HG03060 (cell line): ENCODE measurements at regions not wholly inside any gene's neighbourhood (a gene's known extent, or its start where the extent isn't known, plus 50 kb on each side); places are given as distances from the start of the nearest gene placed in this dataset.
A peak's percentile ranks its signal among the peaks of the same experiment; 100 is the strongest.

Experiments
- ATAC-seq: cut with Tn5 transposase; IDR thresholded peaks from one replicate; pipeline ENCODE4 v1.9.1; 2021; ENCODE audit warnings: low read depth, moderate number of reproducible peaks; ENCODE audit not compliant: unreplicated experiment

DNA sequence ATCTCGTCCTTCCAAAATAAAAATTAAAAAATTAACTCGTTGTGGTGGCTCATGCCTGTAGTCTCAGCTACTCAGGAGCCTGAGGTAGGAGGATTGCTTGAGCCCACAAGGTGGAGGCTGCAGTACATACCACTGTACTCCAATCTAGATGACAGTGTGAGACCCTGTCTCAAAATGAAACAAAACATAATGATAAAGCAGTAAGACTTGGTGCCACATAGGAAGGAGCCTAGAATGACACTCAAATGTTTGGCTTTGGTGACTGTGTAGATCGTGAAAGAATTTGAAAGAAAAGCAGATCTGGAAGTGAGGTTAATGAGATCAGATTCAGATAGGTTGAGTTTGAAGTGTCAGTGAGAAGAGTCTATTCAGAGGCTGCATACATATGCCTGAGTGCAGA, 150.1 kb upstream of the ATP2B1 start:
- no peak for ATAC-seq

DNA sequence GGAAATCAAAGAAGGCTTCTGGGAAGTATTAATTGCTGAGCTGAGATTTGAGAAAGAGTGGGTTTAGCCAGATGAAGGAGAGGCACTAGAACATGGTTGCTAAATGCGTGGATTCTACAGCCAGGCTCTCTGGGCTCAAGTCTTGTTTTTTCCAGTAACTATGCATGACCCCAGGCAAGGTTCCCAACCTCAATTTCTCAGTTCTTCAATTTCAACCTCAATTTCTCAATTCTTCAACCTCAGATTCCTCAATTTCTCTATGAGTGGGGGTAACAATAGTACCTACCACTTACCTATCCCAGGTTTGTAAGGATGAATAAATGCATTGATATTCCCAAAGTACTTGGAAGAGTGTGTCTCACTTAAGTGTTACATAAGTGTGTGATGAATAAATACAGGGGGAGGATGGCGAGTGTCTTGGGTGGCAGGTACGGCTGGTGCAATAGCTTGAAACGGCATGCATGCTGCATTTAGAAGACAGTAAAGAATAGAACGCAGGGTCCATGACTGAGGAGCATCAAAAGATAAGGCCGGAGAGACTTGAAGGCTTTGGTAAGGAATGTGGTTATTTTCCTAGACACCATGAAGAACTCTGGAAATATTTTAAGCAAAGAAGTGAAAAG, 149.1 kb upstream of the ATP2B1 start:
- no peak for ATAC-seq

DNA sequence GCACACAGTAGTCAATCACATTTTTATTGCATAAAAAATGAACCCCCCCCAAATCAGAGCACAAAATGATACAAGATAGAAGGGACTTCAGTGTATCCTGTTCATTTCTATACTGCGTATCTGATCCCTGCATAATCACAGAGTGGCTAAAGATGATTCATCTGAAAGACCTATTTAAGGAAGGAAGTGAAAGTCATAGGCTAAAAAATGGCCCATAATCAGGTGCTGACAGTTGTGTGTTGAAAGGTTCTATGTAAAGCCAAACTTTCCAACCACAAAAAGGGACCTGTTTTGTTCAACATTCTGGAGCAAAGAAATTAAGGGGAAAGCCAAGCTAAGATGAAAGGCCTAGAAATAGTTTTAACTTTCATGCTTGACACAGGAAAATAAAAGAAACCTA, 147.8 kb upstream of the ATP2B1 start:
- ATAC-seq, result peak; percentile 85

DNA sequence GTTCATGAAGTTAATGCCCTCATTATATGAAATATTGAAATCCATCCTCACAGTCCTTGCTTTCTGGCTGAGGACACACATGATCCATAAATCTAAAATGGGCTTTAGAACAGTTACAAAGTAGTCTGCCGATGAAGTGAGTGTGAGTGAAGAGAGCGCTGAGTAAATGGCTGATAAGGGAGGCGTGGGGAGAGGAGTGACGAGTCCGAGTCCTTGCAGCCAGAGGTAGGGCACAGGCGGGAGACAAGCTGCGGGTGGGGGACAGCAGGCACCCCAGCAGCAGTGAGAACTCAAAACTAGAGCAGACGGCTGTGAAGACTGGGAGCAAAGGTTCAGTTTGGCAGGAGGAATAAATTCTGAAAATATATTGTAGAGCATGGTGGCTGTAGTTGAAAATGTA, 140.1 kb upstream of the ATP2B1 start:
- ATAC-seq, result no peak

DNA sequence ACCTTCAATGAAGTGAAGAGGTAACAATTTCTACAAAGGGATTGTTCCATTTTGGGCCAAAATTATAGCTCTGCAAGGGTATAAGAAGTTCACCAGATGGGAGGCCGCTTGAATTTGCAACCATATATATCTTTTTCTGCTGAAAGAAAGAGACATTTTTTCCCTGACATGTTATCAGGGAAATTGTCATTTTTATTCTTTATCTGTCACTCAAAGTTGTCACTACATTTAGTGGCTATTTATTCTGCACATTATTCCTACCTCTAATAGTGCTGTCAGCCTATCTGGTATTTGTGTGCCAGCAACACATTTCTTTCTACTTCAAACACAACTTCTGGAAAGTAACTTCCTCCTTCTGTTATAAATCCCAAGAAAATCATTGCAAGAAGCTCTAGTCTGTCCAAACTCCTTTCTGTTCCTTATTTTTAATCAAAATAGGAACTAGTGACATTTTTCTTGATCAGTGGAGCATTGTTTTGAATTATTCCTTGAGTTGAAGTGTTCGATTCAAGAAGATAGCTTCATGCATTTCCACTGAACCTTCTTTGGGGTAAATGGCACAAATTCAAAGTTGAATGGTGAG, 137.9 kb upstream of the ATP2B1 start:
- no peak for ATAC-seq

DNA sequence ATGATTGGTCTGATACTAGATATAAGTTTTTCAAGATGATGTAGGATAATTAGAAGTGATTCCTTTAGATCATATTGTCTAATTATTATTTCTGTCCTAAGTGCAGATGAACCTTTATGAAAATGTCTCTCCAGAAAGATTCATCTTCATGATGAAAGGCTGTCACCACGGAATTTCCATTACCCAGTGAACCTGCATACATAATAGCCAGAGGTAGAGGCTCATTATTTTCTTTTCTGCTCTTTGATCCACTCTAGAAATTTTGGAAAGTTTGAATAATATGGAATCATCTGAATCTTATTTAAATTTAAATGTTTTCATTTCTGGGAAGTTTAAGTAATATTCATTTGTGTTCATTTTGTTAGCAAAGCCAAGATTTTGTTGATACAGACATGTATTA, 137.1 kb upstream of the ATP2B1 start:
- no peak for ATAC-seq

DNA sequence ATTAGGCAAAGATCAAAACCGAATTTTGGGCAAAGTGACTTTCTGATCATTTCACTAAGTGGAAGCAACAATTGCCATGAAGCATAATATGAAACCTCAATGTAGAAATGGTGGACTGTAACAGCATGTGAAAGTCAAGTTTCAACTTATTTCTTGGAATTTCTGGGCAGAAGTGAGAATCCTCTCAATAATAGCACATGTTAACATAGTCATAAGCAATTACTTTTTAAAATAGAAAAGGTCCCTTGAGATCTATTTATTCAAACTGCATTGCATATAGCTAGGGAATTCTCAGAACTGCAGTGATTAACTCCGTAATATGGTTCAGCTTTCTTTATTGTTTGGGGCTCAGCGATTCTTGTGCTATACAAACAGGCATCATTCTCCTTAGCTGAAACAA, 136.7 kb upstream of the ATP2B1 start:
- no peak for ATAC-seq

DNA sequence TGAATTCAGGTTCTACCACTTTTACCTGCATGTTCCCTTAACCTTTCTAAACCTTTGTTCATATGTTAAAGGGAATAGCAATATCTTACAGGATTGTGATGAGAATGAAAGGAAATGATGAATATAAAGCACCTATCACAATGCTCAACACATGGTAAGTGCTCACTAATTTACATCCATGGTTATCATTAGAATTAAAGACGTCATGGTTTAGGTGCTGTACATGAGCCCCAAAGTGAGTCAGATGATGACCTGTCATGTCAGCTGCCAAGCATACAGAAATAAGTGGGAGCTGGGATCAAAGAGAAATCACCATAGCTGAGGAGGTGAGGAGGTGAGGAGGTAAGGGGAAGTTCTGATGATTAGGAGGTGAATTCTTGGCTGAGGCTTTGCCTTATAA, 135.9 kb upstream of the ATP2B1 start:
- ATAC-seq, result no peak

DNA sequence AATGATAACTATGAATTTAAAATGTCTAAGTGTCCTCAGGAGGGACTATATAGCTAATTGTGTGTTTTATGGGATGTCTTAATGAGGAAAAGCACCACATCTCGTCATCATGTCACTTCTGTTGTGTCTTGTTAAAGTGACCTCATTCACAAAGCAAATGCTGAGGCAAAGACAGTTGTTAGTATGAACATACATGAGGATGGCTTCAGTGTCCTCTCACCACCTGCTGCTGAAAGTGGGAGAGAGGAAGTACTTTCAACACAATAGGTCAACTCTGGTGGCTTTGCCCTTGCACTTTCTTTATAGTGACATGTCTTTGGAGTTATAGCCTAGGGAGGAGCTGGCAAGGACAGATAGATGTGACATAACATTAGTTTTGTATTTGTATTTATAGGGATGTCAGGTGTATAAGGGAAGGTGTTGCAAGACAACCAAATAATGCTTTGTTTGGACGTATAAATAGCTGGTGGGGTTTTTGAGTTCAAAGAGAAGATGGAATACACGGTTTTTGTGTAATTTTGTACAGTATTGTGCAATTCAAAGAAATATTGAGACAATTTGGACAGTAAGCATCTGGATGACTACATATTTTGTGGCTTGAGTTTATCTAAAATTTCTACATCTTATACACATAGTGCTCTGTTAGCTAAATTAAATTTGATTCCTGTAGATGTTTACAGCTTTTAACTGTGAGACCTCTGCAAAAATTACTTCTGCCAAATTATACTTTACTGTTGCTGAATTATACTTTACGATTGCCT, 131.7 kb upstream of the ATP2B1 start:
- ATAC-seq, result no peak

DNA sequence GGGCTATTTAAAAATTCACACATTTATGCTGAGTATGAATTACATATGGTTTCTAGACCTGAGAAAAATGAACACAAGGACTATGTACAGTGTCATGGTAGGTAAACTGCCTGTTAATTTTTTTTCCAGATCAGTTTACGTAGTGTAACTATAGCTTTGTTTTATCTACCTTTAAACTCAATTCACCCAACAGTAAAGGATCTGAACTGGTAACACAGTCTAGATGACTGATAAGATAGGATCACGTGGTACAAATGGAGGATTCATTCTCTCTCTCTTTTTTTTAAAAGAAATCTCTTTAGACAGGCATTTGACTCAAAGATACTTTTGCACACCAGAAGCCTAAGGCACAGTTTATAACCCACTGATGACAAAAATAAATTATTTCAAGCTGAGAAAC, 130.8 kb upstream of the ATP2B1 start:
- no peak for ATAC-seq

DNA sequence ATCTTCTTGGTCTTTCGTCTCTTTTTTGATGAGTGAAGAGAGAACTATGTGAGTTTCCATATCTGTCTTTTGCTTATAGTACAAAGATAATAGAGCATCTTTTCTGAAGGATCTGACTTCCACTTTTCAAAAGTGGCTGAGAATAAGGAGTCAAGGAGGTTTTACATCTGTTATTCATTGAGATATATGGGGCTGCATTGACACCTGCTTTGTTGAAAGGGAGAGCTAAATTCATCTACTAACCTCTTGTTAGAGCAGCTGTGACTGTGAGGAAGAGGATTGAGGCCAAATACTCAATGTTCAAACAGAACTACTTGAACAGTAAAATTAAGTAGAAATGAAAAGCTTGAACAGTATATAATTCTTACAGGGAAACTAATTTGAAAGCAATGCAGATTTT, 130.2 kb upstream of the ATP2B1 start:
- no peak for ATAC-seq

DNA sequence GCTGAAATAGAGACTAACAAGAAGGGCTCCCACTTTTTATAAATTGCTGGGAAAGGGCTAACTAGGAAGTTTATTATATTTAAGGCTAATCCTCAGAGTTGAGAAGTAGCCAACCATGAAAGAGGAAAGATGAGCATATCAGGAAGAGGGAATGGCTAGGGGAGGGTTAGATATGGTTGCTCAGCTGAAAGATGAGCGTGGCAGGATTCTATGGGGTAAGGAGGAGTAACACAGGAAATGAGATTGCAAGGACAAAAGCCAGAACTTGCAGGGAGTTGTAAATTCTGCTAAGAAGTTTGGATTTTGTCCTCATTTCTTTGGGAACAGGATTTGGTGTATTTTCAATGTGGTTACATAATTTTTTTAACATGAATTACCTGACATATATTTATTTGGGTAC, 127.4 kb upstream of the ATP2B1 start:
- ATAC-seq, result no peak

DNA sequence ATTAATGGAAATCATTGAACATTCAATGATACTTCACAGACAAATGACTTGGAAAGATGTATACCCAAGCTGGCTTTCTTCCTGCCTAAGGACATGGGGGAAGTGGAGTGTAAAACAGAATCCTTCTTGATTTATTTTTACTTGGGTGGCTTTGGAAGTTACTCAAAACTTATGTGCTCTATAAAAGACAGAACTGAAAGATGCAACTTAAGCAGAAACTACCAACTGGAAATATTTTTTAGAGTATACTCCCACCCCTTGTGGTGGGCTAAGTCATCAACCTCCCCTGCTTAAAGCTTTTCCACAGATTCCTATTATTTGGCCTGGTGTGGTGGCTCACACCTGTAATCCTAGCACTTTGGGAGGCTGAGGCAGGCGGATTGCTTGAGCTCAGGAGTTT, 126.0 kb upstream of the ATP2B1 start:
- ATAC-seq, result no peak

DNA sequence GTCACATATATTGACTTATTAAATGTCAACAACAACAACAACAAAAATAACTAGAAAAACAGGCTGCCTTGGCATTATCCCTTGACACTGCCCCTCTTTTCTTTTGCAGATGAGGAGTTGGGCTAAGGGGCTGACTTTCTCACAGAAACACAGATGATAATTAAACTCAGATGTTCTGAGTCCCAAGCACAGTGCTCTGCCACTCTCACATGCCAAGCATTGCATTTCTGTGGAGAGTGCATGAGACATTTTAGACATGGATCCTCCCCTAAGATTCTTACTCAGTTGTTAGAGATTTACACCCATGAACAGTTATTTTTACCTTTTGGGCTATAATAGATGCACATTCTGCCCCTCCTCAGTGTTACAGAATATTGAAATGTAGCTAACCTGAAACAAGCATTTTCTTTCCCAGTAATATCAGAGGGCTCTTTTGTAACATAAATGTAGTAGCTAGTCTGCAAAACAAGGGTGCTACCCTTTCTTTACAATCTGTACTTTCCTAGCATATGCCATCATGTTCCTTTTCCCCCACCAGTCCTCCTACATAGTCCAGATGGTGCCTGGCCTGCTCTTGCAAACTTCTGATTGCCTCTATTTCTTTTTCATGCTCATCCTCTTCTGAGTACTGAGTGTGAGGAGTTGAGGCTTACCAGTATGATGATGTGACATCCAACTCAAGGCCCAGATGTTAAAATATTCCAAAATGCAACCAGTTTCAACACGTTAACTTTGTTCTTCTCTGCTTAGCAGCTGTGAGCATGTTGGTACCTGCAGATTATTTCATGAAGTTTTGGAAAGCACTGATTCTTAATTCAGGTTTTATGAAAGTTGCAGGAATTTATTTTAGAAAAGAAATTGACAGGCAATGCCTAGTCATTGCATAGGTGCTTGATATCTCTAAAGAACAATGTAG, 125.0 kb upstream of the ATP2B1 start:
- no peak for ATAC-seq

DNA sequence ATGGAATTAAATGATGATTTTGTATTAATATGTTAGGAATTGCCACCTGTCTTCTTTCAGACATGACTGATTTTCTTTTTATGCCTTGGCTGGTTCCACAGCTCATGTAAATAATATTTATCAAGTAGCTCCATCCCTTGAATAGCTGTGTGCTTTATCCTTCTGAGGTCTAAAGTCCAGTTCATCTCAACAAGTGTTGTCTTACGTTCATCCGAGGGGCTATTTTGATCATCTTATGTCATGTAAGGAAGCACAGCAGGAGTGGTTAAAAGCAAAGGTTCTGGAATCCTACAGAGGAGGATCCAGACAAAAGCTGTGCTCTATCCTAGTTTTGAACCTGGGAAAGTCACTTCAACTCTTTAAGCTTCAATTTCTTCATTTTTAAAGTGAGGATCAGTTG, 123.7 kb upstream of the ATP2B1 start:
- no peak for ATAC-seq

DNA sequence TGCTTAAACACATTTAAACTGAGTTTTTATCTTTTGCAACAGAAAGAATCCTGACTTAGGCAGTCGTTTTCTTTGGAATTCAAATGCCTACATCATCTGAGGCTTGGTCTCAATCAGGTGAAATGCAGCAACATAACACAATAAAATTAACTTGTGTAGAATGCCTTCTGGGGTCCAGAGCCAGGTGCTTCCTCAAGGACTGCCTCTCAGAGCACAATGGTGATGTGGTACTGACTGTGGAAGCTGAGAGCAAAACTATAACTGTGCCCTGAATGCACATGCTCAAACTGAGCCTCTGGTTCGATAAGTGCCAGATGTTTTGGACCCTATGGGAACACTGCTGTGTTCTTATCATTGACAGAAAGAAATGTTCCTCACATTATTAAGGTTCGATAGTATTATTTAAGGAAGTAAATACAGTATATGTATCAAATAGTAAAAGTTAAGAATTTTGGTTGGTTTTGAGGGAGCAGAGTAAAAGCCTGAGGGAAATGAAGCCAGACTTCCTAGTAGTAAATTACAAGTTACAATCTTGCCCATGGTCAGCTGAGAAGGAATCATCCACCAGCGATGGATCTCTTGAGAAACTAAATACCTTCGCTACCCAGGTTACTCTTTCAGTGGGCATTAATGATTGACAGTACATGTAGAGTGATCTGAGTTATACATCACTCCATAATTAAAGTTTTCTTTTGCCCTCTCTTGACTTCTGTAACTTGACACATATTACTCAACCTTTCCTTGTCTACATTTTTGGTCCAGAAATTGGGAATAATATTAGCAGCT, 122.9 kb upstream of the ATP2B1 start:
- ATAC-seq, result no peak

DNA sequence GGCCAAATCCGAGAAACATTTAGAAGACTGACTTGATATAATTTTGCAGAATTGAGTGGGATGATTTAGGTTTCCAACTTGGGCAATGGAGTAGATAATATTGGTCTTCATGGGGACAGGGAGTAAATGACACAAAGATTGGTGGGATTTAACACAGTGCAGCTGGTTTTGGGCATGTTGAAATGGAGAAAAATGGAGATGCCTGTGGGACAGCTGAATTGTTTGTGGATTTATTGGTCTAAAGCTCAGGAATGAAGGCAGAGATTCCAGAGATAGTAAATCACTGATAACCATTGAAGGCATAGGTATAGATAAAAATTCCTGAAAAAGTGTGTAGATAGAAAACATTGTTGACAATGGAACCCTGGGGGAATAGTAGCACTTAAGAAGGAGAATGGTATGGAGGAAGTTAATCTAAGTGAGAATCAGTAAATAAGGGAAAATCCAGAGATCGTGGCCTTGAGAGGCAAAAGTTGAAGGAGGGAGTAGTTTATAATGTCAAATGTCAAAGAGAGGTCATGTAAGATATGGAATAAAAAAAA, 120.9 kb upstream of the ATP2B1 start:
- ATAC-seq, result no peak

DNA sequence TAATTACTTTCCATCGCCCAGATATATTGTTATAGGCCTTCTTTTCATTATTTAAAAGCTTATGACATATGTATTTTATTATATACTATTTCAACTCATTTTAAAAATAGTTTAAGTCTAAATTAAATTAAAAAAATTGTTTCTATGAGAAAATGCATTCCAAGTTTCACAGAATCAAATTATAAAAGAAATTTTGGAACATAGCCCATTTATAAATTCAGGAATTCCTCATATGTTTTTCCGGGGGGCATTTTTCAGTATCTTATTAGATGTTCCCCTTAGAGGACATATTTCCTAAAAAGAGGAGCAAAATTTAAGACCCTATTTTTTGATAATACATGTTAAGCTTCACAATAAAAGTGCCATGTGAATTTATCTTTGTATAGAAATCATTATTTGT, 119.9 kb upstream of the ATP2B1 start:
- ATAC-seq, result no peak

DNA sequence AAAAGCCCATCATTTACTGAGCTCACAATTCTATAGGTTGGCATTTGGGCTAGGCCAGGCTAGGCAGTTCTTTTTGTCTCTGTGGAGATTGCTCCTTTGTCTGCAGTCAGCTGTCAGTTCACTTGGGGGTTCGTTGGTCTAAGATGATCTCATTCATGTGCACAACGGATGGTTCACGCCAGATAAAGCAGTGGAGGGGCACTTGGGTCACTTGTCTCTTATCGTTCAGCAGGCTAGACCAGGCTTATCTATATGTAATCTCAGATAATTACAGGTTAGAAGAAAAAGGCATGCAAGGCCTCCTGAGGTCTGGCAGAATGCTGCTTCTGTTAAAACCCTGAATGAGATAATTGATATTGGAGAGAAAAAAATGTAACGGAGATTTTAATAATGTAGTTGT, 119.0 kb upstream of the ATP2B1 start:
- no peak for ATAC-seq

DNA sequence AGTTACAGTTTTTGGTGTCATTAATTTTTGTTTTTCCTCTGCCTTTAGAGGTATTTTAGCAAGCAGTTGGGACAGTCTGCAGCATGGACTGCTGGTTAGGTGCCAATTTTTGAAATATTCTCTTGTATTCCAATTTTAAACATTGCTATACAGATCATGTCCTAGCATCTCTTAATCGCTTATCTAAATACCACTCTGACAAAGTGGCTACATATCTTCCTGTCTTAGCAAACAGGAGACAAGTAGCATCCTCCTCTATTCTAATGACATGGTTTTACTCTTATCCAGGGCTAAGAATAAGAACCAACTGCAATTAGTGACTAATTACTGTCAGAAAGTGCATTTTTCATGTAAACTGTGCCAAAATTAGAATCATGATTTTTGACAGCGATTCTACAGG, 117.8 kb upstream of the ATP2B1 start:
- ATAC-seq, result no peak
